Fibroblast of the aortic adventitia (primary cell): ENCODE measurements at regions not wholly inside any gene's neighbourhood (a gene's known extent, or its start where the extent isn't known, plus 50 kb on each side); places are given as distances from the start of the nearest gene placed in this dataset.

Experiments
- DNase-seq: peaks from one replicate; pipeline ENCODE4 v3.0.0-alpha.2; 2010; ENCODE audit warnings: low read depth
- H3K4me3 ChIP-seq: 2 replicates; pipeline ENCODE4 v1.5.1; 2011; ENCODE audit warnings: low read depth, mild to moderate bottlenecking, control low read depth, low read length, moderate library complexity
- TF ChIP-seq, protein P1 (sequence below): IDR thresholded peaks from 2 replicates; pipeline ENCODE4 v1.5.1; 2011; ENCODE audit warnings: mild to moderate bottlenecking, low read length, control low read depth, inconsistent platforms; ENCODE audit not compliant: insufficient read depth

DNA sequence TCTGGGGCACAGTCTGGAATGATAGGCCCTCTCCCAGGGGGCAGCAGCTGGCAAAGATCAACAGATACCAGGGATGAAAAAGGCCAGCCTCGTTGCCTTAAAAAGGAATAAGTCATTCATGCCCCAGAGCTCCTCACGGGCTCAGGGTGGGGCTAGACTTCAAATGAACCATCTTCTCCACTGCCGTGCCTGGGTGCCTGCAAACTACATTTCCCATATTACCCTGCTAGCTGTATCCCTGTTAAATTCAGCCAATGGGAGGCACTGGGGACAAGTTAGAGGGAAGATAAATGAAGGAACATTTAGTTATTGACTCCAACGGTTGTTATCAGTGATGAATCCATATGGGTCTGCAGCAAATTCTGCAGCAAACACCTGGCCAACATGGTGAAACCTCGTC lies 101.2 kb upstream of the CYYR1 start:
- no peak overlapping the region for H3K4me3 ChIP-seq
- no peak for DNase-seq
- TF ChIP-seq, protein P1, sequence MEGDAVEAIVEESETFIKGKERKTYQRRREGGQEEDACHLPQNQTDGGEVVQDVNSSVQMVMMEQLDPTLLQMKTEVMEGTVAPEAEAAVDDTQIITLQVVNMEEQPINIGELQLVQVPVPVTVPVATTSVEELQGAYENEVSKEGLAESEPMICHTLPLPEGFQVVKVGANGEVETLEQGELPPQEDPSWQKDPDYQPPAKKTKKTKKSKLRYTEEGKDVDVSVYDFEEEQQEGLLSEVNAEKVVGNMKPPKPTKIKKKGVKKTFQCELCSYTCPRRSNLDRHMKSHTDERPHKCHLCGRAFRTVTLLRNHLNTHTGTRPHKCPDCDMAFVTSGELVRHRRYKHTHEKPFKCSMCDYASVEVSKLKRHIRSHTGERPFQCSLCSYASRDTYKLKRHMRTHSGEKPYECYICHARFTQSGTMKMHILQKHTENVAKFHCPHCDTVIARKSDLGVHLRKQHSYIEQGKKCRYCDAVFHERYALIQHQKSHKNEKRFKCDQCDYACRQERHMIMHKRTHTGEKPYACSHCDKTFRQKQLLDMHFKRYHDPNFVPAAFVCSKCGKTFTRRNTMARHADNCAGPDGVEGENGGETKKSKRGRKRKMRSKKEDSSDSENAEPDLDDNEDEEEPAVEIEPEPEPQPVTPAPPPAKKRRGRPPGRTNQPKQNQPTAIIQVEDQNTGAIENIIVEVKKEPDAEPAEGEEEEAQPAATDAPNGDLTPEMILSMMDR = no peak

DNA sequence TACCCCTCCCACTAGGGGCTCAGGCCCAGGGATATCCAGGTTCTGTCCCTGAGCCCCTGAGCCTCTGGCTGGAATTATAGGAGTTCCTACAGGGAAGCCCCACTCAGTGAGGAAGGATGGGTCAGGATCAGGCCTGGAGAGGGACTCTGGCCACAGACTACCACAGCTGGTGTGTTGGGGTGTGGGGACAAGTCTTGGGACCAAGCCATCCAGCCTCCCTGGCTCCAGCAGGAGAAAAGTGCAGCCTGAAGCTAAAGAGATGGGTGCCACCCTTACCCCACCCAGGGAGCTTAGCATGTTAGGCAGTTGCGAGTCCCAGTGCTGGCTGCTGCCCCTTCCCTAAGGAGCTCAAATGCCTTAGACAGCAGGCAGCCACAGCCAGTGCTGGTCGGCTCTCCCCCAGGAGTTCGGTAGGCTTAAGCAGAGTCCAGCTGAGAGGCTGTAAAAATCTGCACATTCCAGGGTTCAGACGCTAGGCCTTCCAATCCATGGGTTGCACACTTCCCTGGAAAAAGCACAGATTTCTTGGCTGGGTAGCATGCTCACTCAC lies 96.2 kb upstream of the CYYR1 start:
- TF ChIP-seq, protein P1 = no peak

GRCh38 chr21:26659757-26660156 lies 86.7 kb upstream of the CYYR1 start:
- TF ChIP-seq, protein P1 = no peak
- DNase-seq = no peak
- no peak overlapping the region for H3K4me3 ChIP-seq

More for the DNA sequence above, 96.2 kb upstream of the CYYR1 start:
- no peak overlapping the region for H3K4me3 ChIP-seq
- no peak for DNase-seq

DNA sequence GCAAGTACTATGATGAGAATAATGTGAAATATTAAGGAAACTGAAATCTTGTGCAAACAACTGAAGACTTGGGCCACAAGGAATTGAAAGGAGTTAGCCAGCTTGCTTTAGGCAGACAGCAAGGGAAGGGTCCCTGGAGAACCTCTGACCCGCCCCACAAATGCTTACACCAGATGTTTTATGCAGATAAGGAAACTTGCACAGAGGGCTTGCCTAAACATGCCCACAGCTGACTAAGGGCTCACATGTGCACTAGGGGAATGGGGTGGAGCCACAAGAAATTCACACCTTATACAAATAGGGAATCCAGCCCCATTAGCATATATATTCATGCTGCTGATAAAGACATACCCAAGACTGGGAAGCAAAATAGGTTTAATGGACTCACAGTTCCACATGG lies 86.1 kb upstream of the CYYR1 start:
- TF ChIP-seq, protein P1 = no peak
- peak; percentile 42 for DNase-seq
- H3K4me3 ChIP-seq = no peak overlapping the region

- TF ChIP-seq, protein P1 = no peak
- H3K4me3 ChIP-seq = no peak overlapping the region
- DNase-seq = no peak
Measured at GRCh38 chr21:26655460-26655859, 82.4 kb upstream of the CYYR1 start.

DNA sequence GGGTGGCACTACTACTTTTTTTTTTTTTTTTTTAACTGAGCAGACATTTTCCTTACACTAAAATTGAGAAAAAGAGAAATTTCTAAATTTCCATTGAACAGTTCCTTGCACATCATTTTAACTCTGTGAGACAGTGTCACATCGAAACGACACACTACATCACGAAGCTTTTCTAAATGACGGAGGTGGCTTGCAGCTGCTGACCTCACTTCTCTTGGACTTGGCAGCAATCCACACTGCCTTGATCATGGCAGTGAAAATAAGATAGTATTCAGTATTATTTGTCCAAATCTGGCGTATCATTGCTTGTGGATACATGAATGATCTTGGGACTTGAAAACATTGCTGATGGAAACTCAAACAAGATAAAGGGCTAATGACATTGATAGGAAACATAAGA lies 80.3 kb upstream of the CYYR1 start:
- no peak for DNase-seq

More for the DNA sequence above, 80.3 kb upstream of the CYYR1 start:
- TF ChIP-seq, protein P1 = no peak
- no peak overlapping the region for H3K4me3 ChIP-seq
